H1 (cell line): ENCODE measurements at regions not wholly inside any gene's neighbourhood (a gene's known extent, or its start where the extent isn't known, plus 50 kb on each side); places are given as distances from the start of the nearest gene placed in this dataset.

Source experiments
- CHD2 ChIP-seq: IDR thresholded peaks from 2 replicates; pipeline ENCODE4 v1.6.1; 2012; ENCODE audit warnings: low read length, improper control_type of control experiment
- GABPA ChIP-seq: IDR thresholded peaks from 2 replicates; pipeline ENCODE4 v1.6.1; 2011; ENCODE audit warnings: mild to moderate bottlenecking, low read length, moderate library complexity, borderline replicate concordance; ENCODE audit not compliant: insufficient read depth
- JUN ChIP-seq: IDR thresholded peaks from 2 replicates; pipeline ENCODE4 v1.6.1; 2011; ENCODE audit warnings: low read depth, mild to moderate bottlenecking, improper control_type of control experiment, low read length
- MAFK ChIP-seq: IDR thresholded peaks from 2 replicates; pipeline ENCODE4 v1.6.1; 2012; ENCODE audit warnings: low read depth, mild to moderate bottlenecking, improper control_type of control experiment, low read length
- RAD21 ChIP-seq, 2 experiments: IDR thresholded peaks in 1 of 2; conservative IDR thresholded peaks in 1 of 2; 2 replicates each; pipeline ENCODE4 v1.6.1; 2011; ENCODE audit warnings: low read depth in 2 of 2, low read length in 2 of 2, improper control_type of control experiment in 1 of 2, inconsistent platforms in 1 of 2, mild to moderate bottlenecking in 1 of 2, moderate library complexity in 1 of 2
- SIX5 ChIP-seq: IDR thresholded peaks from 2 replicates; pipeline ENCODE4 v1.6.1; 2011; ENCODE audit warnings: mild to moderate bottlenecking, low read depth, low read length

- no peak for TF ChIP-seq SIX5
- no peak for TF ChIP-seq MAFK
- TF ChIP-seq JUN: no peak
- no peak for TF ChIP-seq RAD21 (IDR thresholded peaks at IDR 0.05 in 1 of 2, conservative IDR thresholded peaks at IDR 0.05 in 1 of 2; ENCODE audit: low read depth in 2 of 2, low read length in 2 of 2)
- TF ChIP-seq CHD2: no peak
- no peak for TF ChIP-seq GABPA
Measured at GRCh38 chr4:103904123-103904522, 184.3 kb upstream of the TACR3 start (continued).
